ENCODE measurements at regions not wholly inside any gene's neighbourhood (a gene's known extent, or its start where the extent isn't known, plus 50 kb on each side); places are given as distances from the start of the nearest gene placed in this dataset.

GRCh38 chr3:67774676-67775075 is 120.3 kb upstream of the SUCLG2 start:
- Histone ChIP-seq H4K20me1 (ENCODE audit: insufficient read depth, low read length) (no peaks in the 10 kb centered on the region), H3K9me3 (ENCODE audit: insufficient read depth, low read length, severe bottlenecking) (no peaks in the 10 kb centered on the region), H3K36me3 (ENCODE audit: insufficient read depth, low read length) (no peaks in the 10 kb centered on the region), H3K4me1 (ENCODE audit: insufficient read depth, low read length) (no peaks in the 10 kb centered on the region), H3K4me2 (ENCODE audit: insufficient read depth, low read length) (no peak overlapping the region), H3K4me3 (ENCODE audit: low read depth in 1 of 2, low read length in 2 of 2) (no peak overlapping the region), H3K27me3 (ENCODE audit: insufficient read depth, low read length, poor library complexity) (no peaks in the 10 kb centered on the region), H3K9ac (ENCODE audit: low read depth, low read length) (no peak overlapping the region), H3K79me2 (ENCODE audit: insufficient read depth, low read length) (no peaks in the 10 kb centered on the region), H2AFZ (ENCODE audit: low read depth, low read length) (no peak overlapping the region), H3K27ac (ENCODE audit: low read length) (no peak overlapping the region)
- no peak for ATAC-seq (ENCODE audit: insufficient read depth, low read depth)
- DNase-seq, result no peak
- TF ChIP-seq, protein P1, sequence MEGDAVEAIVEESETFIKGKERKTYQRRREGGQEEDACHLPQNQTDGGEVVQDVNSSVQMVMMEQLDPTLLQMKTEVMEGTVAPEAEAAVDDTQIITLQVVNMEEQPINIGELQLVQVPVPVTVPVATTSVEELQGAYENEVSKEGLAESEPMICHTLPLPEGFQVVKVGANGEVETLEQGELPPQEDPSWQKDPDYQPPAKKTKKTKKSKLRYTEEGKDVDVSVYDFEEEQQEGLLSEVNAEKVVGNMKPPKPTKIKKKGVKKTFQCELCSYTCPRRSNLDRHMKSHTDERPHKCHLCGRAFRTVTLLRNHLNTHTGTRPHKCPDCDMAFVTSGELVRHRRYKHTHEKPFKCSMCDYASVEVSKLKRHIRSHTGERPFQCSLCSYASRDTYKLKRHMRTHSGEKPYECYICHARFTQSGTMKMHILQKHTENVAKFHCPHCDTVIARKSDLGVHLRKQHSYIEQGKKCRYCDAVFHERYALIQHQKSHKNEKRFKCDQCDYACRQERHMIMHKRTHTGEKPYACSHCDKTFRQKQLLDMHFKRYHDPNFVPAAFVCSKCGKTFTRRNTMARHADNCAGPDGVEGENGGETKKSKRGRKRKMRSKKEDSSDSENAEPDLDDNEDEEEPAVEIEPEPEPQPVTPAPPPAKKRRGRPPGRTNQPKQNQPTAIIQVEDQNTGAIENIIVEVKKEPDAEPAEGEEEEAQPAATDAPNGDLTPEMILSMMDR (IDR thresholded peaks at IDR 0.05; ENCODE audit: borderline replicate concordance, extremely low read depth, low read length, poor library complexity, severe bottlenecking), result no peak
- TF ChIP-seq EZH2 (IDR thresholded peaks at IDR 0.05; ENCODE audit: borderline replicate concordance, low read depth, low read length, severe bottlenecking), result no peak

DNA sequence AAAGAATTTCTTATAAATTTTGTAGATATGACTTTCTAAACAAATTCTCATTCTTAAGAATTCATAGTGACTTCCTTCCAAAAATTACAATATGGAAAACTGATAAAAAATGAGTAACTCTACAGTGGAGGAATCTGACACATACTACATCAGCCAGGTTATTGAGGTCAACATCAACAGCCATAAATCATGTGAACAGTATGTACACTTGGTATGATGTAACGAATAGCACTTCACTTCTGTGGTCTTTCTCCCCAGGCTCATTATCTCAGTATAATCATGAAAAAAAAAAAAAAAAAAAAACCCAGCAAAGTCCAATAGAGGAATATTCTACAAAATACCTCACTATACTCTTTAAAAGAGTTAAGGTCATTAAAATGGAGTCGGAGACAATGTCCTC is 111.2 kb upstream of the SUCLG2 start:
- Histone ChIP-seq H3K36me3 (ENCODE audit: insufficient read depth, low read length) (no peaks in the 10 kb centered on the region), H3K4me3 (ENCODE audit: low read depth in 1 of 2, low read length in 2 of 2) (no peak overlapping the region), H4K20me1 (ENCODE audit: insufficient read depth, low read length) (no peaks in the 10 kb centered on the region), H3K9ac (ENCODE audit: low read depth, low read length) (no peak overlapping the region), H2AFZ (ENCODE audit: low read depth, low read length) (no peak overlapping the region), H3K79me2 (ENCODE audit: insufficient read depth, low read length) (no peaks in the 10 kb centered on the region), H3K4me1 (ENCODE audit: insufficient read depth, low read length) (no peaks in the 10 kb centered on the region), H3K9me3 (ENCODE audit: insufficient read depth, low read length, severe bottlenecking) (no peaks in the 10 kb centered on the region), H3K4me2 (ENCODE audit: insufficient read depth, low read length) (no peak overlapping the region), H3K27ac (ENCODE audit: low read length) (no peak overlapping the region), H3K27me3 (ENCODE audit: insufficient read depth, low read length, poor library complexity) (no peaks in the 10 kb centered on the region)
- ATAC-seq (ENCODE audit: insufficient read depth, low read depth) (no peak), DNase-seq (no peak)
- TF ChIP-seq, protein P1 (IDR thresholded peaks at IDR 0.05; ENCODE audit: borderline replicate concordance, extremely low read depth, low read length, poor library complexity, severe bottlenecking), result no peak
- TF ChIP-seq EZH2 (IDR thresholded peaks at IDR 0.05; ENCODE audit: borderline replicate concordance, low read depth, low read length, severe bottlenecking), result no peak

DNA sequence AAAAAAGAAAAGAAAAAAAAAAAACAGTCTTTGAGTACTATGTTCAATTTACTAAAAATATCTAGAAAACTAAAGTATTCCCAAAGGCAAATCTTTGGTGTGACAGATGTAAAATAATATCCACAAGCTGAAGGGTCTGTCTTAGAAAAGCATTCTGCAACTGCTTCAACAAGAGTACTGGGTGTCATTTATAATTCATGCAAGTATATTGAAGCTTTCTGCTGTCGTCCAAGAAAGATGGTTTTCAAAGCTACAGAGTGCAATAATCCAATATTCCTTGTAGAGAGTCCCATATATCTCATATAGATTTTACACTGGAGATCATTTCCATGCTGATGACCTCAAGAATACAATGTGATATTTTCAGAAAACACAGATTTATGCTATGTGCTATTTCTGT is 90.9 kb upstream of the SUCLG2 start:
- H3K9ac ChIP-seq (ENCODE audit: low read depth, low read length), result no peak overlapping the region
- H3K79me2 ChIP-seq (ENCODE audit: insufficient read depth, low read length), result no peaks in the 10 kb centered on the region
- H2AFZ ChIP-seq (ENCODE audit: low read depth, low read length), result no peak overlapping the region
- H3K9me3 ChIP-seq (ENCODE audit: insufficient read depth, low read length, severe bottlenecking), result peaks cover 2% of the 10 kb centered on the region
- H3K4me2 ChIP-seq (ENCODE audit: insufficient read depth, low read length), result no peak overlapping the region
- no peak overlapping the region for H3K27ac ChIP-seq (ENCODE audit: low read length)
- ATAC-seq (ENCODE audit: insufficient read depth, low read depth) (no peak), DNase-seq (no peak)
- no peak overlapping the region for H3K4me3 ChIP-seq (ENCODE audit: low read depth in 1 of 2, low read length in 2 of 2)
- H3K4me1 ChIP-seq (ENCODE audit: insufficient read depth, low read length), result no peaks in the 10 kb centered on the region
- H3K36me3 ChIP-seq (ENCODE audit: insufficient read depth, low read length), result no peaks in the 10 kb centered on the region
- no peaks in the 10 kb centered on the region for H3K27me3 ChIP-seq (ENCODE audit: insufficient read depth, low read length, poor library complexity)
- no peaks in the 10 kb centered on the region for H4K20me1 ChIP-seq (ENCODE audit: insufficient read depth, low read length)
- no peak for TF ChIP-seq EZH2 (IDR thresholded peaks at IDR 0.05; ENCODE audit: borderline replicate concordance, low read depth, low read length, severe bottlenecking)
- TF ChIP-seq, protein P1 (IDR thresholded peaks at IDR 0.05; ENCODE audit: borderline replicate concordance, extremely low read depth, low read length, poor library complexity, severe bottlenecking), result no peak

DNA sequence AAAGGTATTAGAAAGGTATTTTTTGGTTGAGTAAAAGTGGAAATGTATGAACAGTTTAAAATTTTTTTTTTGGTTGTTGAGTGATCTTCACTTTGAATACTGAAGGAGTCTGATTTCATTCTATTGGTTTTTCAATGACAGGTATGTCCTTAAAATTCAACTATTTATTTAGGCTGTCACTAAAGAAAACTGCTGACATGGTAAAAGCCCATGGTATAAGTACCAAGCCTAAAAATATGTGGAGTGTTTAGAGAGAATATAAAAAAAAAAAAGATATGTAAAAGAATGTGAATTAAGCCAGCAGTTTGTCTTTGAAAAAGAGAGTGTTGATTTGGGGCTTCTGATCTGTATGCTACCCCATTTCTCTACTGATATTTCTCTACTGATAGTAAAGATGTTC is 90.3 kb upstream of the SUCLG2 start:
- ATAC-seq (ENCODE audit: insufficient read depth, low read depth) (no peak), DNase-seq (no peak)

More for the DNA sequence above, 90.3 kb upstream of the SUCLG2 start:
- no peaks in the 10 kb centered on the region for H3K9me3 ChIP-seq (ENCODE audit: insufficient read depth, low read length, severe bottlenecking)
- H4K20me1 ChIP-seq (ENCODE audit: insufficient read depth, low read length), result no peaks in the 10 kb centered on the region
- no peak overlapping the region for H3K4me2 ChIP-seq (ENCODE audit: insufficient read depth, low read length)
- TF ChIP-seq EZH2 (IDR thresholded peaks at IDR 0.05; ENCODE audit: borderline replicate concordance, low read depth, low read length, severe bottlenecking), result no peak
- TF ChIP-seq, protein P1 (IDR thresholded peaks at IDR 0.05; ENCODE audit: borderline replicate concordance, extremely low read depth, low read length, poor library complexity, severe bottlenecking), result no peak
- H3K27me3 ChIP-seq (ENCODE audit: insufficient read depth, low read length, poor library complexity), result no peaks in the 10 kb centered on the region
- no peak overlapping the region for H2AFZ ChIP-seq (ENCODE audit: low read depth, low read length)
- no peaks in the 10 kb centered on the region for H3K36me3 ChIP-seq (ENCODE audit: insufficient read depth, low read length)
- H3K9ac ChIP-seq (ENCODE audit: low read depth, low read length), result no peak overlapping the region
- H3K27ac ChIP-seq (ENCODE audit: low read length), result no peak overlapping the region
- no peaks in the 10 kb centered on the region for H3K4me1 ChIP-seq (ENCODE audit: insufficient read depth, low read length)
- H3K79me2 ChIP-seq (ENCODE audit: insufficient read depth, low read length), result no peaks in the 10 kb centered on the region
- no peak overlapping the region for H3K4me3 ChIP-seq (ENCODE audit: low read depth in 1 of 2, low read length in 2 of 2)

All from DND-41 (cell line).